Neural progenitor cell (in vitro differentiated cells): ENCODE measurements at regions not wholly inside any gene's neighbourhood (a gene's known extent, or its start where the extent isn't known, plus 50 kb on each side); places are given as distances from the start of the nearest gene placed in this dataset.

Source experiments
- DNase-seq: peaks from one replicate; pipeline ENCODE4 v3.0.0-alpha.2; 2016; ENCODE audit warnings: low spot score
- H2AFZ ChIP-seq: fragments of 200-600 bp; sonication (generic); replicated peaks from 2 replicates; pipeline ENCODE4 v1.6.1; 2016; ENCODE audit warnings: antibody characterized with exemption
- H3F3A ChIP-seq: fragments of 200-600 bp; sonication (generic); 2 replicates; pipeline ENCODE4 v1.6.1; 2016; ENCODE audit warnings: antibody characterized with exemption, low read depth
- H3K27ac ChIP-seq: fragments of 200-600 bp; sonication (generic); 2 replicates; pipeline ENCODE4 v1.5.1; 2016; ENCODE audit warnings: mild to moderate bottlenecking
- H3K27me3 ChIP-seq: fragments of 200-600 bp; sonication (generic); 2 replicates; pipeline ENCODE4 v1.6.1; 2016; ENCODE audit warnings: mild to moderate bottlenecking, moderate library complexity
- H3K36me3 ChIP-seq: fragments of 200-600 bp; sonication (generic); 2 replicates; pipeline ENCODE4 v1.5.1; 2016
- H3K4me1 ChIP-seq: fragments of 200-600 bp; sonication (generic); 2 replicates; pipeline ENCODE4 v1.6.1; 2016; ENCODE audit warnings: mixed run types
- H3K4me2 ChIP-seq: fragments of 200-600 bp; sonication (generic); 2 replicates; pipeline ENCODE4 v1.6.1; 2016
- H3K4me3 ChIP-seq: fragments of 200-600 bp; sonication (generic); 2 replicates; pipeline ENCODE4 v1.5.1; 2016
- H3K79me2 ChIP-seq: fragments of 200-600 bp; sonication (generic); 2 replicates; pipeline ENCODE4 v1.6.1; 2016; ENCODE audit warnings: low read depth
- H3K9ac ChIP-seq: fragments of 200-600 bp; sonication (generic); 2 replicates; pipeline ENCODE4 v1.6.1; 2016
- H3K9me3 ChIP-seq: fragments of 200-600 bp; sonication (generic); 2 replicates; pipeline ENCODE4 v1.5.1; 2016; ENCODE audit warnings: low read depth
- H4K20me1 ChIP-seq: fragments of 200-600 bp; sonication (generic); 2 replicates; pipeline ENCODE4 v1.6.1; 2016; ENCODE audit warnings: low read depth
- H3K27ac Mint-ChIP-seq: 3 replicates; pipeline ENCODE4 v1.8.0; 2021; ENCODE audit warnings: mixed read lengths
- H3K27me3 Mint-ChIP-seq: 2 replicates; pipeline ENCODE4 v1.8.0; 2022; ENCODE audit warnings: low read depth, mild to moderate bottlenecking, inconsistent platforms, moderate library complexity, mixed read lengths; ENCODE audit not compliant: insufficient read depth
- H3K36me3 Mint-ChIP-seq: 3 replicates; pipeline ENCODE4 v1.8.0; 2021; ENCODE audit warnings: mixed read lengths
- H3K4me1 Mint-ChIP-seq: 3 replicates; pipeline ENCODE4 v1.8.0; 2021; ENCODE audit warnings: mixed read lengths
- H3K4me3 Mint-ChIP-seq: 3 replicates; pipeline ENCODE4 v1.8.0; 2021; ENCODE audit warnings: mild to moderate bottlenecking, moderate library complexity, mixed read lengths
- H3K9me3 Mint-ChIP-seq: 3 replicates; pipeline ENCODE4 v1.8.0; 2020; ENCODE audit warnings: mixed read lengths
- CTCF ChIP-seq: fragments of 200-600 bp; sonication (generic); IDR thresholded peaks from 2 replicates; pipeline ENCODE4 v1.5.1; 2017; ENCODE audit warnings: antibody characterized with exemption, mild to moderate bottlenecking
- EZH2 ChIP-seq: fragments of 200-600 bp; sonication (generic); IDR thresholded peaks from 2 replicates; pipeline ENCODE4 v1.6.1; 2017; ENCODE audit warnings: antibody characterized with exemption, mild to moderate bottlenecking, moderate library complexity
- EZH2phosphoT487 ChIP-seq: fragments of 200-600 bp; sonication (generic); IDR thresholded peaks from 2 replicates; pipeline ENCODE4 v1.6.1; 2017; ENCODE audit warnings: antibody characterized with exemption

GRCh38 chr21:35491920-35492678 lies 443.0 kb upstream of the RUNX1 start:
- no peak overlapping the region for H3K4me3 ChIP-seq
- no peaks in the 10 kb centered on the region for H3K36me3 Mint-ChIP-seq
- no peaks in the 10 kb centered on the region for H3K79me2 ChIP-seq
- no peak overlapping the region for H3K4me3 Mint-ChIP-seq
- TF ChIP-seq CTCF (no peak), EZH2 (no peak), EZH2phosphoT487 (no peak)
- no peak for DNase-seq
- H3K9ac ChIP-seq = no peak overlapping the region
- H3K4me1 ChIP-seq = no peaks in the 10 kb centered on the region
- no peaks in the 10 kb centered on the region for H3K36me3 ChIP-seq
- H3K4me2 ChIP-seq = no peak overlapping the region
- H3F3A ChIP-seq = no peaks in the 10 kb centered on the region
- no peak overlapping the region for H3K27ac Mint-ChIP-seq
- no peaks in the 10 kb centered on the region for H3K27me3 ChIP-seq
- H4K20me1 ChIP-seq = no peaks in the 10 kb centered on the region
- peaks cover 2% of the 10 kb centered on the region for H3K27me3 Mint-ChIP-seq
- no peak overlapping the region for H3K27ac ChIP-seq
- H3K9me3 Mint-ChIP-seq = no peaks in the 10 kb centered on the region
- no peaks in the 10 kb centered on the region for H3K4me1 Mint-ChIP-seq
- no peak overlapping the region for H2AFZ ChIP-seq
- H3K9me3 ChIP-seq = no peaks in the 10 kb centered on the region

- no peaks in the 10 kb centered on the region for H4K20me1 ChIP-seq
- peaks cover 2% of the 10 kb centered on the region for H3K27me3 Mint-ChIP-seq
- no peaks in the 10 kb centered on the region for H3K9me3 ChIP-seq
- H3K4me2 ChIP-seq = no peak overlapping the region
- peak; percentile 24 for DNase-seq
- H3K9me3 Mint-ChIP-seq = no peaks in the 10 kb centered on the region
- H3K4me3 ChIP-seq = no peak overlapping the region
- H3F3A ChIP-seq = no peaks in the 10 kb centered on the region
- H2AFZ ChIP-seq = no peak overlapping the region
- no peak overlapping the region for H3K27ac Mint-ChIP-seq
- no peaks in the 10 kb centered on the region for H3K27me3 ChIP-seq
- H3K79me2 ChIP-seq = no peaks in the 10 kb centered on the region
- H3K4me1 ChIP-seq = no peaks in the 10 kb centered on the region
- no peak overlapping the region for H3K27ac ChIP-seq
- H3K36me3 ChIP-seq = no peaks in the 10 kb centered on the region
- H3K36me3 Mint-ChIP-seq = no peaks in the 10 kb centered on the region
- no peaks in the 10 kb centered on the region for H3K4me1 Mint-ChIP-seq
- no peak for TF ChIP-seq CTCF
- no peak for TF ChIP-seq EZH2phosphoT487
- no peak for TF ChIP-seq EZH2
- no peak overlapping the region for H3K9ac ChIP-seq
- no peak overlapping the region for H3K4me3 Mint-ChIP-seq
These were observed 442.0 kb upstream of the RUNX1 start for GRCh38 chr21:35491114-35491513.

GRCh38 chr21:35489389-35489980 lies 440.4 kb upstream of the RUNX1 start:
- H4K20me1 ChIP-seq = no peaks in the 10 kb centered on the region
- H3K9me3 ChIP-seq = no peaks in the 10 kb centered on the region
- H3K79me2 ChIP-seq = no peaks in the 10 kb centered on the region
- DNase-seq = no peak
- no peak overlapping the region for H3K4me2 ChIP-seq
- no peaks in the 10 kb centered on the region for H3K36me3 Mint-ChIP-seq
- TF ChIP-seq EZH2phosphoT487 = no peak
- no peak for TF ChIP-seq CTCF
- TF ChIP-seq EZH2 = no peak
- H3K4me1 ChIP-seq = no peaks in the 10 kb centered on the region
- no peak overlapping the region for H3K4me3 ChIP-seq
- H3K27me3 ChIP-seq = no peaks in the 10 kb centered on the region
- H3K9me3 Mint-ChIP-seq = no peaks in the 10 kb centered on the region
- H3K4me3 Mint-ChIP-seq = no peak overlapping the region
- H2AFZ ChIP-seq = no peak overlapping the region
- no peaks in the 10 kb centered on the region for H3K4me1 Mint-ChIP-seq
- H3F3A ChIP-seq = no peaks in the 10 kb centered on the region
- H3K27ac ChIP-seq = no peak overlapping the region
- no peaks in the 10 kb centered on the region for H3K36me3 ChIP-seq
- peaks cover 2% of the 10 kb centered on the region for H3K27me3 Mint-ChIP-seq
- H3K27ac Mint-ChIP-seq = no peak overlapping the region
- no peak overlapping the region for H3K9ac ChIP-seq
